Parathyroid adenoma (tissue), 2 donors: ENCODE measurements at regions not wholly inside any gene's neighbourhood (a gene's known extent, or its start where the extent isn't known, plus 50 kb on each side); places are given as distances from the start of the nearest gene placed in this dataset.

Experiments used
- H2AFZ ChIP-seq: fragments of 300-600 bp; sonication (generic); one replicate; pipeline ENCODE4 v1.7.0; 2017; ENCODE audit warnings: antibody characterized with exemption, mild to moderate bottlenecking
- H3K27ac ChIP-seq: fragments of 300-600 bp; sonication (generic); one replicate; pipeline ENCODE4 v1.7.0; 2017
- H3K27me3 ChIP-seq: fragments of 300-600 bp; sonication (generic); one replicate; pipeline ENCODE4 v1.7.0; 2017; ENCODE audit warnings: low read length; ENCODE audit not compliant: control insufficient read depth, insufficient read depth
- H3K36me3 ChIP-seq: fragments of 300-600 bp; sonication (generic); one replicate; pipeline ENCODE4 v1.7.0; 2017; ENCODE audit warnings: low read length; ENCODE audit not compliant: control insufficient read depth, insufficient read depth
- H3K4me1 ChIP-seq: fragments of 300-600 bp; sonication (generic); one replicate; pipeline ENCODE4 v1.7.0; 2017; ENCODE audit warnings: control low read depth
- H3K4me2 ChIP-seq: fragments of 300-600 bp; sonication (generic); one replicate; pipeline ENCODE4 v1.7.0; 2017; ENCODE audit warnings: low read length
- H3K4me3 ChIP-seq: fragments of 300-600 bp; sonication (generic); one replicate; pipeline ENCODE4 v1.7.0; 2017; ENCODE audit warnings: low read depth, low read length
- H3K79me2 ChIP-seq: fragments of 300-600 bp; sonication (generic); one replicate; pipeline ENCODE4 v1.7.0; 2017; ENCODE audit warnings: control low read depth
- H3K9ac ChIP-seq: fragments of 300-600 bp; sonication (generic); one replicate; pipeline ENCODE4 v1.7.0; 2017; ENCODE audit warnings: mild to moderate bottlenecking
- H3K9me3 ChIP-seq: fragments of 300-600 bp; sonication (generic); one replicate; pipeline ENCODE4 v1.7.0; 2017; ENCODE audit warnings: low read length; ENCODE audit not compliant: control insufficient read depth
- CTCF ChIP-seq: fragments of 300-600 bp; sonication (generic); IDR thresholded peaks from one replicate; pipeline ENCODE4 v1.7.0; 2017; ENCODE audit warnings: antibody characterized with exemption, mild to moderate bottlenecking
- donor health status: primary hyperparathyroidism.

- no peak overlapping the region for H3K4me2 ChIP-seq
- no peak overlapping the region for H3K27ac ChIP-seq
- H3K9me3 ChIP-seq: no peaks in the 10 kb centered on the region
- H2AFZ ChIP-seq: no peak overlapping the region
- H3K9ac ChIP-seq: no peak overlapping the region
- no peaks in the 10 kb centered on the region for H3K79me2 ChIP-seq
- H3K36me3 ChIP-seq: no peaks in the 10 kb centered on the region
- no peak overlapping the region for H3K4me3 ChIP-seq
- H3K27me3 ChIP-seq: no peaks in the 10 kb centered on the region
- no peak for TF ChIP-seq CTCF
- H3K4me1 ChIP-seq: no peaks in the 10 kb centered on the region
These were observed 272.3 kb upstream of the COL3A1 start for GRCh38 chr2:188701836-188702235.

- Histone ChIP-seq H3K79me2 (no peaks in the 10 kb centered on the region), H3K36me3 (no peaks in the 10 kb centered on the region), H2AFZ (no peak overlapping the region), H3K4me3 (no peak overlapping the region), H3K27me3 (no peaks in the 10 kb centered on the region), H3K4me2 (no peak overlapping the region), H3K4me1 (no peaks in the 10 kb centered on the region), H3K9ac (no peak overlapping the region), H3K27ac (no peak overlapping the region), H3K9me3 (no peaks in the 10 kb centered on the region)
- no peak for TF ChIP-seq CTCF
These were observed 269.0 kb upstream of the COL3A1 start for GRCh38 chr2:188705191-188705590.

- H3K27ac ChIP-seq: no peak overlapping the region
- no peaks in the 10 kb centered on the region for H3K9me3 ChIP-seq
- H3K4me2 ChIP-seq: no peak overlapping the region
- no peaks in the 10 kb centered on the region for H3K4me1 ChIP-seq
- no peaks in the 10 kb centered on the region for H3K27me3 ChIP-seq
- H2AFZ ChIP-seq: no peak overlapping the region
- H3K4me3 ChIP-seq: no peak overlapping the region
- no peaks in the 10 kb centered on the region for H3K79me2 ChIP-seq
- no peak overlapping the region for H3K9ac ChIP-seq
- no peak for TF ChIP-seq CTCF
- H3K36me3 ChIP-seq: no peaks in the 10 kb centered on the region
These were observed 260.2 kb upstream of the COL3A1 start for GRCh38 chr2:188713961-188714360.

GRCh38 chr2:188720811-188721605, 253.2 kb upstream of the COL3A1 start:
- TF ChIP-seq CTCF: no peak
- Histone ChIP-seq H3K27me3 (no peaks in the 10 kb centered on the region), H3K4me3 (no peak overlapping the region), H3K36me3 (no peaks in the 10 kb centered on the region), H2AFZ (no peak overlapping the region), H3K4me2 (no peak overlapping the region), H3K27ac (no peak overlapping the region), H3K9me3 (no peaks in the 10 kb centered on the region), H3K79me2 (no peaks in the 10 kb centered on the region), H3K9ac (no peak overlapping the region), H3K4me1 (no peaks in the 10 kb centered on the region)

GRCh38 chr2:188721784-188722183, 252.4 kb upstream of the COL3A1 start:
- Histone ChIP-seq H3K79me2 (no peaks in the 10 kb centered on the region), H3K4me1 (no peaks in the 10 kb centered on the region), H3K4me3 (no peak overlapping the region), H3K9ac (no peak overlapping the region), H3K36me3 (no peaks in the 10 kb centered on the region), H3K27me3 (no peaks in the 10 kb centered on the region), H3K9me3 (no peaks in the 10 kb centered on the region), H3K27ac (no peak overlapping the region), H2AFZ (no peak overlapping the region), H3K4me2 (no peak overlapping the region)
- no peak for TF ChIP-seq CTCF
